GM12872 (cell line): ENCODE measurements at regions not wholly inside any gene's neighbourhood (a gene's known extent, or its start where the extent isn't known, plus 50 kb on each side); places are given as distances from the start of the nearest gene placed in this dataset.

ENCODE experiments used
- CTCF ChIP-seq: IDR thresholded peaks from 3 replicates; pipeline ENCODE4 v1.5.1; 2011; ENCODE audit warnings: low read depth, mild to moderate bottlenecking, low read length, moderate library complexity; ENCODE audit not compliant: insufficient read depth

- no peak for TF ChIP-seq CTCF
Observed at GRCh38 chr2:20539133-20539719, 92.4 kb downstream of the RHOB start.

- TF ChIP-seq CTCF, result no peak
Observed at GRCh38 chr2:20539776-20540586, 93.1 kb downstream of the RHOB start.

DNA sequence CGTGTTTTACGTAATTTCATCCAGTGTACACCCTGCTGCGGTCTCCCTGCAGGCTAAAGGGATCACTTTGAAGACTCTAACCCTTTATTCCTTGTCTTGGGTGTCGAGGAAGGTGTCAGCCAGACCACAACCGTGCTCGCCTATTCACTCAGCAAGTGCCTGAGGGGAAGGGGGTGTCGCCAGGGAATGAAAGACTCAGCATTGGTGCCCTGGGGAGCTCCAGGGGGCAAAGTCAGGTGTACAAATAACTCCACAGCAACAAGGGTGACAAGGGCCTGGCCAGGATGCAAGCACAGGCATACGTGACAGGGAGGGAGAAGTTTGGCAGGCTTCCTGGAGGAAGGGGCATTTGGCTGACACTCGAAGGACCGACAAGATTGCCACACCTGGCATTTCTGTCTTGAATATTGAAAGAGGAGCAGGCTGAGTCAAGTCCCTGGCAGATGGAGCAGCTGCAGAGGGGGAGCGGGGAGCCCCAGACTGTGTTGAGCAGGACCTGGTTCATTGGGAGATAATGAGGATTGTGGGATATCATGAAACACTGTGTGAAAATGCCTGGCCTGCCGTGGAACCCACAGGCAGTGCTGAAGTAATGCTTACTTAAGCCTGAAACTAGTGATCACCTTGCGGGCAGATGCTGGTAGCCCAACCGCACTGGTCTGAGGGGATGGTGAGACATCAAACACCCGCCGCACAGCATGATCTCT is 93.9 kb downstream of the RHOB start:
- no peak for TF ChIP-seq CTCF

- no peak for TF ChIP-seq CTCF
Observed at GRCh38 chr2:20541294-20541640, 94.4 kb downstream of the RHOB start.

DNA sequence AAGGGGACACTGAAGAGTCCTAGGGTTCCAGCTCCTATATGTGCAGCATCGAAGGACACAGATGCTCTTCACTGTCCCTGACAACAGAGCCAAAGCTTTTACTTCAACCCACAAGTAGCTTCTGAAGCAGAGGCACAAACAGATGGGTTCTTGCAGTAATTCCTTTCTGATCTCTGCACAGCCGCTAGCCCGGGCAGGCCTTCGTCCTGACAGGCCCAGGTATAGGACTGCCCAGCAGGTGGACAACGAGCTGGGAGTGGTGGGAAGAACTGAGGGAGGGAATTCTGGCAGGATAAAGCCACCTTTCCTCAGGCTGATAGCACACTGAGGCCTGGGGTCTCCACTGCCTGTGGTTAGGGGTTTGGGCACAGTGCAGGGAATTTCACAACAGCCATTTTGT is 94.8 kb downstream of the RHOB start:
- TF ChIP-seq CTCF, result no peak

DNA sequence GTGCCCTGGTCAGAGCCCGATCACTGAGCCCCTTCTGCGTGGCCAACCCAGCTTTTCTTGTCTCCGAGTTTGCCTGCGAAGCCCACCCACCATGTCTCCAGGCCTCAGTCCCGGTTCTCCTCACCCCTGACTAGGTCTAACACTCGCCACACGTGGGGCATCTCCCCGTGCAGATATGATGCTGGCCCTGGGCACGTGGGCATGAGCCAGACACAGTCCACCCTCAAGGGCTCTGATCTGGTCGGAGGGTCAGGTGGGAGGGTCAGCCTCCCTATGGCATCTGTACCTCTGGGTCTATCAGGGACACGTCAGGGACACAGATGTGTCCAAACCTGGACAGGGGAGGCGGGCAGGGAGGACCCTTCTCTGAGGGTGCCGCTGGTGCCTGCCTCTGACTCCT is 95.4 kb downstream of the RHOB start:
- TF ChIP-seq CTCF, result no peak

GRCh38 chr2:20542746-20543468 is 96.0 kb downstream of the RHOB start:
- TF ChIP-seq CTCF, result no peak
